C1 segment of cervical spinal cord (tissue), 14 donors: ENCODE measurements at regions not wholly inside any gene's neighbourhood (a gene's known extent, or its start where the extent isn't known, plus 50 kb on each side); places are given as distances from the start of the nearest gene placed in this dataset.

ENCODE experiments used
- DNase-seq, 14 donors: peaks; one replicate each; lab custom pipeline; 2025; lab: John Stamatoyannopoulos, UW

DNA sequence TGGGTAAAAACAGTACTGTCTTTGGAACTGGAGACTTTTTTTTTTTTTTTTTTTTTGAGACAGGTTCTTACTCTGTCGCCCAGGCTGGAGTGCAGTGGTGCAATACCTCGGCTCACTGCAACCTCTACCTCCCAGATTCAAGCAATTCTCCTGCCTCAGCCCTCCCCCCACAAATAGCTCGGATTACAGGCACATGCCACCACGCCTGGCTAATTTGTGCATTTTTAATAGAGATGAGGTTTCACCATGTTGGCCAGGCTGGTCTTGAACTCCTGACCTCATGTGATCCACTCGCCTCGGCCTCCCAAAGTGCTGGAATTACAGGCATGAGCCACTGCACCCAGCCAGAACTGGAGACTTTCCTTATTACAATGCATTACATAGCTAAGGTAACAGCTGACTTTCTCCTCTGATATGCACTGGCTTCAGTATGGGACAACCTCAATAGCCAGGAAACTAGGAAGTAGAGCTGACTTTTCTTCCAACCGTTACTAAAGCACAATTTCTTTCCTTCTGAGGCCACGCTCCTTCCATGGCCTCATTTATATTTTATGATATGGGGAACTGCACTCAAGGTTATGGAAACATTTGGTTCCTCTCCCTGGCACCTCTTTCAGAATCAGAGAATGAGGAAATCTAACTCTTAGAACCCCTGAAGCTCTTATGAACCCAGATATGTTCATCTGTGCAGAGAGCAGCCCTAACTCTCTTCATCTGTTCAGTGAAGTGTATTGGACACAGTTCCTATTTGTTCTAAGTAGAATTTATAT lies 53.5 kb upstream of the FAM9B start:
- DNase-seq = no peak

DNA sequence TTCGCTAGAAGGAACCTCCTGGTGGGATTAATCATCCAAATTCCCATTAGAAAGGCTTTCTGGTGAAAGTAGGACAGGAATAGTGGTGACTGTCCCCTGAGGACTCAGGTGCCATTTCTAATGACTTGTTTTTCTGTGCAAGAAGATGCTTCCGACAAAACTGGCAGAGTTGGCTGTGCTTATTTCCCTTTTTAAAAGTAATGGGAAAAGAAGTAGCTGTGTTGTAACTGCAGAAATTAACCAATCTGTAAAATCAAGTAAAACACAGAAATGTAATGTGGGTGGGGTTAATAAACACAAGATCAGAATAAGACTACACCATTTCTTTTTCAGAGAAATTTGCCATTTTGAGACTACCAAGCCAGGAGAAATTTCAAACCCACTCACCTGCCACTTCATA lies 55.0 kb upstream of the FAM9B start:
- no peak for DNase-seq

DNA sequence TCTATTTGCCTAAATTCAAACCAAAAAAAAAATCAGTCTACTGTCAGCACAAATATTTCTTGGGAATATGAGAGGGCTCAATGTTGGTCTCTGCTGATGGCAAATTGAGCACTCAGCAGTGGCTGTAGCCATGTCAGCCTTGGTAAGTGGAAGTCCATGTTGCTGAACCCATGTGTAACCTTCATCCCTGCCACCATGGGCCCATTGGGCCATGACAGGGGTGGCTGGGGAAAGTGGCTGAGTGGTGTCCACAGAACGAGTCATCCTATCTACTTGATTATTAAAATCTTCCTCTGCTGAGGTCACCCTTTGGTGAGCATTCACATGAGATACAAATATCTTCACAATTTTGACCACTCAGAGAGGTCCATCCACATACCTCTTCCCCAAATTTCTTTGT lies 56.8 kb upstream of the FAM9B start:
- DNase-seq = no peak

DNA sequence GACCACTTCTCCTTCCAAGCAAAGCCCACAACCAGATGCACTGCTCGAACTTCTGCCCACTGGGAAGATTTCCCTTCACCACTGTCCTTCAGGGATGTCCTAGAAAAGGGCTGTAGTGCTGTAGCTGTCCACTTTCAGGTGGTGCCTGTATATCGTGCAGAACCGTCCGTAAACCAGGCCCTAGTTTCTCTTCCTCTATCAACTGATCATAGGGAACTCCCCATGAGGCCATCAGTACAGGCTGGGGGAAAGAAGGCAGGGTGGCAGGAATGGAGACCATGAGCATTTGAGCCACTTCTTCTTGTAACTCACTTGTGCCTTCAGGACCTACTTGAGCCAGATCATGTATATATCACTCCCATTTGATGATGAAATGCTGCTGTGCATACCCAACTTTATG lies 57.3 kb upstream of the FAM9B start:
- DNase-seq = no peak

DNA sequence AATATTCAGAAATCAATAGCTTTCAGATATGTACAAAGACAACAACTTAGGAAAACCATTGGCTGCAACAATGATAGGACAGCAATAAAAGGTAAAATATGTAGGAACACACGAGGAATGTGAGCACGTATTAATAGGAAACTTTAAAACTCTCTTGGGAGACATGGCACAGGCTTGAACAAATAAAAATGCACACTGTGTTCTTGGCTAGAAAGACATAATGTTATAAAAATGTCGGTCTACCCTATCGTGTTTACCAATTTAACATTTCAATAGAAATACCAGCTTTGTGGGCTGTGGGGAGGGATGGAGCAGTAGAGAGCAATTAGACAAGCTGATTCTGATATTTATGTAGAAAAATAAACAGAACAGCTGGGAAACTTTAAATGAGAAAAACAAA lies 69.0 kb upstream of the FAM9B start:
- DNase-seq = no peak

DNA sequence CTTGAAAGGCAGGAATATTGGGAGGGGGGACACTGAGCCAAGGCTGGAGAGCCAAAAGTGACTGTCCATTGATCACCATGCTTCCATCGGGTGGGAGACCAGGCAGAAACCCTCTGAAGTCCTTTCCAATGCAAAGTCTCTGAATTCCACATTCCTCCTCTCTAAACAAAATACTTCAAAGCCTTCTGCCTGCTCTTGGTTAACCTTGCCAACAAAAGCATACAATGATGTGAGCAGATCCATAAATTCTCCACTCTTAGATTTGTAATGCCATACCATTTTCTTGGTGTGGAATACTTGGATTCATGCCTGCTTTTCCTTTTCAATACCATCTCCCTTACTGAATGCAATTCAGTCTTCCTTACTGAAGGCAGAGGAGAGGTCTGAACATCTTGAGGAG lies 74.1 kb upstream of the FAM9B start:
- DNase-seq = no peak

DNA sequence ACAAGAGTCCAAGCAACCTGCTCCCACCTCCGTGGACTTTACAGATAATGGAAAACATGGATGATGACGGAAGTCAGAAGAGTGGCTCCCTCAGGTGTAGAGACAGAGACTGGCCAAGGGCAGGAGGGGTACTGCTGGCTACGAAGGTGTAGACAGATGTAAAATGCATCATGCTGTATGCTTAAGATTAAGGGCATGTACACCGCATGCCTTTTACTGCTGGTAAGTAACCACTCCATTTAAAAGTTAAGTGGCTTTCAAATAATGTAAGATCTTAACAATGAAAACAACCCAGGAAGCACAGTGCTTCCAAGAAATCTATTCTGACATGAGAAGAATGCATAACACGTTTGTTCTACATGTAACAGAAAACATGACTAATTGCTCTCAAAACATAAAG lies 76.9 kb upstream of the FAM9B start:
- no peak for DNase-seq

DNA sequence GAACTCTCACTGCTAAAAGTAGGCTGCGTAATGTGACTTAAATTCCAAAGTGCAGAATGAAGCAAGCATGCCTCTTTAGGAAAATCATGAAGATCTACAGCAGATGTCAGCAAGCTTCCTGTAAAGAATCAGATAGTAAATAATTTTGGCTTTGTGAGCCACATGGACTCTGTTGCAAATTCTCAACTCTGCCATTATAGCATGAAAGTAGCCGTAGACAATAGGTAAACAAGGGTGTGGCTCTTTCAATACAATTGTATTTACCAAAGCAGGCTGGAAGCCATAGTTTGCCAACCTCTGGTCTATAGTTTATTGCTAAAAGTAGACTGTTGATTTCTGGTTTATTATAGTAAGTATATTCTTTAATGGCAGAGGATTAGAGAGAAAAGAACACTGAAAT lies 80.3 kb upstream of the FAM9B start:
- DNase-seq = no peak

DNA sequence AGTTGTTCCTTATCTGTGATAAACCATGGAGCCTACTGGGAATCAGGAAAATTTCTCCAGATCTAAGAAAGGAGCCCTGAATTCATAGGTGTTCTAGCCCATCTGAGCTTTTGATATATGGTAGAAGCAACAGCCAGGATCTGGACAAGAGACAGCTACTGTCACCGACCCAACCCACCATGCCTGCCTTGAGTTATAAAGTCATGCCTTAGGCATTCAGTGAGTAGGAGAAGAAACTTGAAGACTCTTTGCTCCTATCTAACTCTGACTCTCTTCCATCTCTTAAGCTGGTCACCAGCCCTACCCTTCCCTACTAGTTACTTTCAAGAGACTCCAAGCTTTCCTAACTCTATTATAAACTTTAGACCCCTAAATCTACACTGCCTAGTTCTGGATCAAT lies 83.9 kb upstream of the FAM9B start:
- no peak for DNase-seq

DNA sequence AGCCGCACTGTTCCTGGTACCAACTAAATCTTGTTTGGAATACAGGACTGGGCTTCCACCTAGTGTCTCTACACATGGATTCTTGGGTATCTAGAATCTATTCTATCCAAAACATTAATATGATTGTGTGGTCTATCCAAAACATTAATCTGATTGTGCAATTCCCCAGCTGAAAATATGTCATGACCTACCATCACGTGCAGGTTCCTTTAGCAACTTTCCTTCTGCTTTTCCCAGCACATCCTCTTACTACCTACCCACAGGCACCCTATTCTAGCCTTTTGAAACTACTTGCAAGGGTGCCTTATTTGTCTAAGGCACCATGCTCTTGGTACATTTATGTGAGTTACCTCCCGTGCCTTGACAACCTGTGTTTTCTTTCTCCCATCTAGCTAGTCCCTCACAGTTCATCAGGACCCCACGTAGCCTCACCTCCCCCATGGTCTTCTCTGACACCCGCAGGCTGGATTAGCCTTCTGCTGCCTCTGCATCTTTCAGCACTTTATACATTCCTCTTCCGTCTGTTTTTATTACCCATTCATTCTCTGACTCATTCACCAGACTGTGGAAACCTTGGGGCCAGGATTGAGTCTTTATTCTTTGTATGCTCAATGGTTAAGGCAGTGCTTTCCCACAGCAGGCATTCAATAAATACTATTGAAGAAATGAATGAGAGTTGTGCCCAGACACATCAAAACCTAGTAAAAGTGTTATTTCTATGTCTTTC lies 88.8 kb upstream of the FAM9B start:
- DNase-seq = no peak

DNA sequence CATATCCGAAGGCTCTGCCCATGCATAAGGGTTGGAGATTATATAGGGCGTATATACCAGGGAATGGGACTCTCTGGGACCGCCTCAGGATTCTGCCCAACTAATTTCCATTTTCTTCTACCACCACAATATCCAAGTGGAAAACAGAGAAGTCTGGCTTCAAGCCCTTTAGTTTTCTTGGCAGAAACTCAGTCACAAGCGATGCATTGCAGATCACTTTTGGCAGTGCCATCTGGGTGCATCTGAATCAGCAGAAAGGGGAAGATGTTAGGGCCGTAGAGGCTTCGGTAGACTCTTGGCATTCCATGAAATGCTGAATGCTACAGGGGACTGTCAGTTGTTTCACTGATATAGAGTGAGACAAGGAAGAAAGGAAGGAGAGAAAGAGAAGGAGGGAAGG lies 94.1 kb upstream of the FAM9B start:
- DNase-seq = peak in 1 of 14 donors; percentile 53

DNA sequence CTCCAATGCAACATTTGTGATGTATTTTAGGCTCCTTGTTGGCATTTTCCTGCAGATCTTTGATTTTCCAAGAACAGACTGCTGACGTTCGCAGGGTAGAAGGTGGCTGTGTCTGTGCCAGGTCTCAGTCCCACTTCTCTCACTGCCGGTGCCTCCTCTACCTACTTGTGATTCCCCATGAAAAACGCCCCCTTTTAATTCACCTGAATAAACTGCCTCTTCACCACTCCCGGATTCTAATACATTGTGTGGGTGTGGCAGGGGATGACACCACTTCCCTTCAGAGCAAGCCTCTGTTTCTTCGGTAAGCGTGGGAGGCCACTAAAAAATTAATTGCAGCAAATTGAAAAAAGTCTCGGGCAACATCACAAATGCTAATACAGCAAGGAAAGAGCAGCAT lies 96.1 kb upstream of the FAM9B start:
- DNase-seq = no peak

DNA sequence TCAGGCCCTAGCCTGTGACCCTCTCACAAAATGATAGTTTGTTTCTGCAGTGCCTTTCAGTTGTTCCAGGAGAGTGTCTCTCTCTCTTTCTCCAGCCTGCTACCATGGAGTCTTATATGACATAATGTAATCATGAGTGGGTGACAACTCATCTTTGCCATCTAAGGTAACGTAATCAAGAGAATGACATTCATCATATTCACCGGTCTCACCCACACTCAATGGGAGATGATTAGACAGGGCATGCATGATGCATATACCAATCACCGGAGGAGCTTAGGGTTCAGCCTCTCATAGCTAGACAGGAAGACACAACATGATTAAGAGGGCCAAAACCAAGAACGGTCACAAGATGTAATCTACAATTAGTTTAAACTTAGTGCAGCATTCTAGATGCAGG lies 97.1 kb upstream of the FAM9B start:
- DNase-seq = no peak

DNA sequence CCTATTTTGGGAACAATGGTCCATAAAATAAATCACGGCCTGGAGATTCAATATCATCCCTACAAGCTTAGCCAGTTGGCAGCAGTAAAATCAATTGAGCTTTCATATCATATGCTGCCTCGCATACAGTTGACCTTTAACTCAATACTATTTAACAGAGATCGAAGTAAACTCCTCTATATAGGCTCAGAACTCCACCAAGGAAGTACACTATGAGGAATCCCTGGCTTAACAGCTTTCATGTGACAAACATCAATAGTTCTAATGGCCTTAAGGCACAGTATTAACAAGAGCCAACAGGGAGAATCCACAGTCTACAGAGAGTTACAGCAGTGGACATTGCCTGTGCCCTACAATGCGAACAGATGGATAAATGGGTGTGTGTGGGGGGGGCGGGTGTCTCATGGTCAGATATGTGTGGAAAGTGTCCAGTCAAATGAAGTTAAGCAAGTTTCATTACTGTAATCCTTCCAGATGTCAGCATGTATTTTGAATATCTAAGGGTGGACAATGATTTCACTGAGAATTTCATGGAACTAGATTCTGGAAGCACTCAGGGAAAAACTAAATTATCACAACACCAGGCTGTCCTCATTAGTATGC lies 98.2 kb upstream of the FAM9B start:
- no peak for DNase-seq

DNA sequence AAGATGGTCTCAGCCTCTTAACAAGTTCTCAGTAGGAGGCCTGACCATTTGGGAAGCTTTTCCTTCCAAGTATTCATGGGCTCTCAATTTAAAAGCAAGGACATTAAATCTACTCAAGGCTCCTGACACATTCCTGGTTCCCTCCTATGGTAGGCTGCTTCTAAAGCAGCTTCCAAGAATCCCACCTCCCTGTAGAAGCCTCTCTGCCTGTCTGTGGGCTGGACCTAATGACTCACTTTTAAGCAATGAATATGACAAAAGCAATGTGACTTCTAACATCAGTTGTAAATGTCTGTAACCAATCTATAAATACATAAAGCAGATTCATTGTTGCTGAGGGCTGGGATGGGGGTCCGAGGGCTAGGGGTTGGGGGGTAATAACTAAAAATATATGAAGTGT lies 99.5 kb upstream of the FAM9B start:
- DNase-seq = no peak

DNA sequence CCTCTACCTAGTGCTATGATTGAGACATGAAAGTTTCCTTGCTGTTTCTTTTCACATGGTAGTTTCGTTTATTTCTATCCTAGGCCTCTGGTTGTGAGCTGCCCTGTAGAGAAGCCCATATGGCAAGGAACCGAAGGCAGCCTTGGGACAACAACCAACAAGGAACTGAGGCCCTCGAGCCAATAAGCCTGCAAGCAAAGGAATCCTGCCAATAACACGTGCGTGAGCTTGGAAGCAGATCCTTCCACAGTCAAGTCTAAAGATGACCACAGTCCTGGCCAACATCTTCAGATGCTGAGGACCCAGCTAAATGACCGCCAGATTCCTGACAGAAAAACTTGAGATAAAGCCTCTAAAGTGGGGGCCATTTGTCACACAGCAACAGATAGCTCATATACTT lies 100.4 kb upstream of the FAM9B start:
- peak in 2 of 14 donors; percentile 1 to 85 for DNase-seq

DNA sequence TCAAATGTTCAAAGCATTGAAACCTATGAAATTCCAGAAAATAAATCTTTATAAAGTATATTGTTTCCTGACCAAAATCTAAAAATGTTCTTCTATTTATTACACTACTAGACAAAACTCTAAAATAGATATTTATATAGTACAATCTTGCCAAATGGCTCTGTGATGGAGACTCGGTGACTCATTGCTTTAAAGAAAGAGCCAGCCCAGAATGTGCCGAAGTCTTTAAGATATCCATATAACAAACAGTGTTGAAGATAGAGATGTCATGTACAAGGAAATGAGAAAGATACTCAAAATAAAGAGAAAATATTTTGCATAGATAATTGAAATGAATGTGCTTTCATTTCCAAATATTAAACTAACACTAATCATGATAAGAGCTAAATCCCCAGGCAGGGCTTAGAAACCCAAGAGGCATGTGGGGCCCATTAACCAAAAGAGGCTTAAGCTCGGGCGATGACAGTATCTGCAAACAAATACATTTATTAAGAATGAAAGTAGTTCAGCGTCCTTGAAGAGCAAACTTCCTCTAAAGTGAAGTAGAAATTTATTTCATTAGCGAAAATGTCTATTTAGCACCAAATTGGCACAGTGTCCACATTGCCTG lies 102.1 kb upstream of the FAM9B start:
- DNase-seq = no peak

DNA sequence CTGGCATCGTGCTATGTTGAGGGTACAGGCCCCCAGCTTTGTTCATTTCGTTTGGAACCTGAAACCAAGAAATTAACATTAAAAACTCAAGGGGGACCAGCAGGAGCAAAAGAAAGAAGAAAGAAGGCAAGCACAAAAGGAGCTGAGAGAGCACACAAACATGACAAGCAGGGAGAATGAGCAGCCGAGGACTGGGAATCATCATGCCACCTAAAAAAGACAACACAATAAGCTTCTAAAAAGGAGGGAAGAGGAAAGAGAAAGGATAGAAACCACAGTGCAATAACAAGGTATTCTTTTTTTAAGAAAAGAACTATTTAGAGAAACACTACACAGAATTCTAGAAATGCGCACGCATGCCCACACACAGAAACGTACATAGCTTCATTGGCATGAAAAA lies 103.2 kb upstream of the FAM9B start:
- no peak for DNase-seq

DNA sequence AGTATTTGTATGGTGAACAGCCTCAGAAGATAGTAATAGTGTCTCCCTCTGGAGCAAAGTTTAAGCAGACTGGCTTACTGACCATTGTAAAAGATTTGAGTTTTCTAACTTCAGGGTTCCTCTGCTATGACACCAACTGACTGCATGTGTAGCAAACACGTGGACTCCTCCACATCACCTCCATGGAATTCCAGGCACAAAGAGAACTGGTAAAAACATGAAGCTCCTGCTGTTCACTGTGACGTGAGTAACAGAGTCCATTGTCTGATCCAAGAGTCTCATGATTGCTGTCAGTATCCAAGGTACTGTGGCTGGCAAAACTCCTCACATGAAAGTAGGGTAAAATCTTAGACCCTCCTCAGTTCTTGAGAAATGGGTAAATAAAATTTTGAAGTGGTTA lies 107.6 kb upstream of the FAM9B start:
- DNase-seq = no peak

DNA sequence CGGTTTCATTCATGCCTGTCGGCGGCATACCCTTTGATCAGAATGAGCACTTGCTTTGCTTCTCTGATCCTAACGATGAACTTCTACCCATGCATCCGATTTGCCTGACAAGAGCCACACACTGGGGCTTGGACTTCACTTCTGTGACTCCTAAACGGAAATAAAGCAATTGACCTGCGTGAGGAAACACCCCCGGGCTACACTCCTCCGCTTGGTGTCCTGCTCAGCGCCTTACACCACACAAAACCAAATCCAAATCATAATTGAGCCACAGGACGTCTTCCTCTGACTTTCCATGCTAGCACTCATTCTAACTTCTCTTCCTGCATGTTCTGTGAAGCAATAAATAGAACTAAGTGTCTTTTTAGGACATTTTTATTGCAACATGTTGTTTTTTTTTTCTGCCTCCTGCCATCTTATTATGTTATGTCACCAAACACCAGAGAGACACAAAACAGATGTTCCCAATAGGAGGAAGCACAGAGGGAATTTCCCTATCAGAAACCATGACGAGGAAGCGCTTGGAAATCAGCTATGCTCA lies 110.8 kb upstream of the FAM9B start:
- no peak for DNase-seq

DNA sequence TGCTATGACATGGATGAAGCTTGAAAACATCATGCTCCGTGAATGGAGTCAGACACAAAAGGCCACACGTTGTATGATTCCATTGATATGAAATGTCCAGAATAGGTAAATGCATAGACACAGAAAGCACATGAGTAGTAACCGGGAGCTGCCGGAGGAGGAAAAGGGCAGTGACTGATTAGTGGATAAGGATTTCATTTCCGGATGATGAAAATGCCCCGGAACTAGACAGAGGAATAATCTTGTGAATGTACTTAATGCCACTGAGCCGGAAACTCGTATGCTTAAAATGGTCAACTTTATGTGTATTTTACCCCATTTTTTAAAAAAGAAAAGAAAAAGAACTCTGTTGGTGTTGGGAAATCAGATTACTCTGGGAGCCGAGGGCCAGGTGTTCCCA lies 112.7 kb upstream of the FAM9B start:
- DNase-seq = no peak

DNA sequence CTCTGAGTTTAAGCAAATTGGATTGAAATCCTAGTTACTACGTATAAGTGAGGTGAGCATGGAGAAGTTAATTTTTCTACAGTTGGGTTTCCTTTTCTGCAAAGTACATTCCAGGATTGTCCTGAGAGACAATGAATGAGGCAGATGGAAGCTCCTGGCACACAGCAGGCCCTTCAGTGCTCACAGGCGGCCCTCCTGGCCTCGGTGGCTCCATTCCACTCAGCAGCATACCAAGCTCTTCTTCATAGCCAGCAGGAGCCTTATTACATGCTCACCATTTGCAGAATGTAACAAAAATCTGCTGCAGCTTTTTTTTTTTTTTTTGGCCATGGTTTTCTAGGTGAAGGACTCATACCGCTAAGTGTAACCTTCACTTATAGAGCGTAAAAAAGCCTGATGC lies 113.2 kb upstream of the FAM9B start:
- DNase-seq = peak in 1 of 14 donors; percentile 88
